ENCODE measurements at regions not wholly inside any gene's neighbourhood (a gene's known extent, or its start where the extent isn't known, plus 50 kb on each side); places are given as distances from the start of the nearest gene placed in this dataset.

- intact Hi-C loops (cut with micrococcal nuclease; ENCODE audit: unreplicated experiment) = no loop called here
- H3K27ac ChIP-seq (ENCODE audit: low read depth, low read length, poor library complexity, severe bottlenecking) = no peak overlapping the region
- CTCF ChIA-PET = interaction anchor here (1.0 kb wide), 1 partner anchor 589 kb away, joined by 3 read pairs; no protein-coding TSS in a partner anchor
- H3K4me1 ChIP-seq (ENCODE audit: insufficient read depth, low read length, poor library complexity, severe bottlenecking) = peaks cover 17% of the 10 kb centered on the region
- POLR2A ChIA-PET (ENCODE audit: low non-redundant PET) = no interaction called here
- no TSS peak for BruUV-seq (replicated peaks)
- TF ChIP-seq EZH2 (IDR thresholded peaks at IDR 0.05; ENCODE audit: borderline replicate concordance, low read depth, low read length, poor library complexity, severe bottlenecking) (no peak), CTCF (conservative IDR thresholded peaks at IDR 0.05; ENCODE audit: low read depth, low read length) (no peak)
- no peaks in the 10 kb centered on the region for H3K27me3 ChIP-seq (replicated peaks; ENCODE audit: insufficient read depth, low read depth, low read length, poor library complexity)
- peak; percentile 90 for DNase-seq (ENCODE audit: low spot score)
- no peaks in the 10 kb centered on the region for H3K36me3 ChIP-seq (ENCODE audit: insufficient read depth, low read length, poor library complexity, severe bottlenecking)
- no peaks in the 10 kb centered on the region for H3K9me3 ChIP-seq (ENCODE audit: low read depth, low read length, poor library complexity, severe bottlenecking)
- no peak overlapping the region for H3K4me3 ChIP-seq (ENCODE audit: low read depth, low read length, poor library complexity, severe bottlenecking)
These were observed 157.3 kb upstream of the LDB2 start for GRCh38 chr4:17055788-17056187.

GRCh38 chr4:17045866-17046265 is 147.4 kb upstream of the LDB2 start:
- Histone ChIP-seq H3K4me3 (ENCODE audit: low read depth, low read length, poor library complexity, severe bottlenecking) (no peak overlapping the region), H3K9me3 (ENCODE audit: low read depth, low read length, poor library complexity, severe bottlenecking) (no peaks in the 10 kb centered on the region), H3K27ac (ENCODE audit: low read depth, low read length, poor library complexity, severe bottlenecking) (no peak overlapping the region), H3K4me1 (ENCODE audit: insufficient read depth, low read length, poor library complexity, severe bottlenecking) (no peaks in the 10 kb centered on the region), H3K27me3 (replicated peaks; ENCODE audit: insufficient read depth, low read depth, low read length, poor library complexity) (no peaks in the 10 kb centered on the region), H3K36me3 (ENCODE audit: insufficient read depth, low read length, poor library complexity, severe bottlenecking) (no peaks in the 10 kb centered on the region)
- no TSS peak for BruUV-seq (replicated peaks)
- intact Hi-C loops (cut with micrococcal nuclease; ENCODE audit: unreplicated experiment) = no loop called here
- CTCF ChIA-PET = no interaction called here
- POLR2A ChIA-PET (ENCODE audit: low non-redundant PET) = no interaction called here
- DNase-seq (ENCODE audit: low spot score) = no peak
- no peak for TF ChIP-seq CTCF (conservative IDR thresholded peaks at IDR 0.05; ENCODE audit: low read depth, low read length)
- no peak for TF ChIP-seq EZH2 (IDR thresholded peaks at IDR 0.05; ENCODE audit: borderline replicate concordance, low read depth, low read length, poor library complexity, severe bottlenecking)

GRCh38 chr4:17038510-17039176 is 140.2 kb upstream of the LDB2 start:
- Histone ChIP-seq H3K36me3 (ENCODE audit: insufficient read depth, low read length, poor library complexity, severe bottlenecking) (no peaks in the 10 kb centered on the region), H3K4me1 (ENCODE audit: insufficient read depth, low read length, poor library complexity, severe bottlenecking) (no peaks in the 10 kb centered on the region), H3K27ac (ENCODE audit: low read depth, low read length, poor library complexity, severe bottlenecking) (no peak overlapping the region), H3K27me3 (replicated peaks; ENCODE audit: insufficient read depth, low read depth, low read length, poor library complexity) (no peaks in the 10 kb centered on the region), H3K9me3 (ENCODE audit: low read depth, low read length, poor library complexity, severe bottlenecking) (no peaks in the 10 kb centered on the region), H3K4me3 (ENCODE audit: low read depth, low read length, poor library complexity, severe bottlenecking) (no peak overlapping the region)
- ChIA-PET POLR2A (ENCODE audit: low non-redundant PET) (no interaction called here), CTCF (no interaction called here)
- intact Hi-C loops (cut with micrococcal nuclease; ENCODE audit: unreplicated experiment) = no loop called here
- no peak for DNase-seq (ENCODE audit: low spot score)
- TF ChIP-seq EZH2 (IDR thresholded peaks at IDR 0.05; ENCODE audit: borderline replicate concordance, low read depth, low read length, poor library complexity, severe bottlenecking) = no peak
- TF ChIP-seq CTCF (conservative IDR thresholded peaks at IDR 0.05; ENCODE audit: low read depth, low read length) = no peak
- BruUV-seq (replicated peaks) = no TSS peak
